Left colon (tissue), 2 donors: ENCODE measurements at regions not wholly inside any gene's neighbourhood (a gene's known extent, or its start where the extent isn't known, plus 50 kb on each side); places are given as distances from the start of the nearest gene placed in this dataset.

Experiments
- ATAC-seq: fragments of 200-7000 bp; cut with Tn5 transposase; one replicate; pipeline ENCODE4 v1.9.1; 2020; ENCODE audit warnings: mild to moderate bottlenecking, moderate library complexity
- DNase-seq, 2 donors: peaks; one replicate each; pipeline ENCODE4 v3.0.0-alpha.2; 2020
- intact Hi-C, 2 donors: fragments of 100-400 bp; cut with DNase I in 1 of 2; cut with micrococcal nuclease in 1 of 2; formaldehyde crosslinking; loops; one replicate each; pipeline versions ENCODE4 v1.11.2 to v1.14.0; 2022; cut with DNase I, micrococcal nuclease
- donor health status: DM: no; HTN: no; CAD: no.
- donor health status: DM: yes; HTN: yes; CAD: no.

- DNase-seq = no peak
- intact Hi-C loops = no loop called here
- no peak for ATAC-seq
These were observed 359.6 kb upstream of the MC4R start for GRCh38 chr18:60732143-60732542.

GRCh38 chr18:60739212-60739611, 366.6 kb upstream of the MC4R start:
- DNase-seq = no peak
- intact Hi-C loops = no loop called here
- no peak for ATAC-seq

GRCh38 chr18:60740313-60740712, 367.7 kb upstream of the MC4R start:
- no peak for DNase-seq
- no peak for ATAC-seq
- intact Hi-C loops = no loop called here

- ATAC-seq (no peak), DNase-seq (no peak)
- intact Hi-C loops = no loop called here
These were observed 373.9 kb upstream of the MC4R start for GRCh38 chr18:60746491-60746890.

GRCh38 chr18:60746919-60747318, 374.3 kb upstream of the MC4R start:
- intact Hi-C loops = no loop called here
- ATAC-seq (no peak), DNase-seq (no peak)

- DNase-seq (no peak), ATAC-seq (no peak)
- intact Hi-C loops = no loop called here
These were observed 381.2 kb upstream of the MC4R start for GRCh38 chr18:60753753-60754152.

GRCh38 chr18:60754413-60755009, 381.9 kb upstream of the MC4R start:
- no peak for DNase-seq
- no peak for ATAC-seq
- intact Hi-C loops = no loop called here

GRCh38 chr18:60755134-60755533, 382.6 kb upstream of the MC4R start:
- no peak for DNase-seq
- no peak for ATAC-seq
- intact Hi-C loops = no loop called here

GRCh38 chr18:60775978-60776377, 403.4 kb upstream of the MC4R start:
- intact Hi-C loops = no loop called here
- DNase-seq (no peak), ATAC-seq (no peak)

- intact Hi-C loops = no loop called here
- no peak for DNase-seq
- no peak for ATAC-seq
These were observed 411.6 kb upstream of the MC4R start for GRCh38 chr18:60784161-60784560.

- intact Hi-C loops = no loop called here
- DNase-seq (no peak), ATAC-seq (no peak)
These were observed 422.2 kb upstream of the MC4R start for GRCh38 chr18:60794802-60795201.

GRCh38 chr18:60804415-60804814, 431.8 kb upstream of the MC4R start:
- no peak for ATAC-seq
- DNase-seq = no peak
- intact Hi-C loops = no loop called here

- intact Hi-C loops = no loop called here
- ATAC-seq = no peak
- DNase-seq = no peak
These were observed 437.4 kb upstream of the MC4R start for GRCh38 chr18:60809937-60810336.

- DNase-seq (no peak), ATAC-seq (no peak)
- intact Hi-C loops = no loop called here
These were observed 440.3 kb upstream of the MC4R start for GRCh38 chr18:60812921-60813320.

- intact Hi-C loops = no loop called here
- DNase-seq (no peak), ATAC-seq (no peak)
These were observed 453.8 kb upstream of the MC4R start for GRCh38 chr18:60826346-60826745.

GRCh38 chr18:60831971-60832370, 459.4 kb upstream of the MC4R start:
- no peak for ATAC-seq
- DNase-seq = no peak
- intact Hi-C loops = no loop called here

GRCh38 chr18:60838677-60839076, 466.1 kb upstream of the MC4R start:
- no peak for DNase-seq
- intact Hi-C loops = no loop called here
- ATAC-seq = no peak

GRCh38 chr18:60846396-60846795, 473.8 kb upstream of the MC4R start:
- no peak for ATAC-seq
- intact Hi-C loops = no loop called here
- DNase-seq = no peak

GRCh38 chr18:60847517-60847916, 474.9 kb upstream of the MC4R start:
- intact Hi-C loops = no loop called here
- no peak for DNase-seq
- ATAC-seq = no peak

- intact Hi-C loops = no loop called here
- ATAC-seq = no peak
- no peak for DNase-seq
These were observed 471.7 kb upstream of the CDH20 start for GRCh38 chr18:60861575-60861974.

- intact Hi-C loops = no loop called here
- ATAC-seq (no peak), DNase-seq (no peak)
These were observed 470.2 kb upstream of the CDH20 start for GRCh38 chr18:60862988-60863387.

GRCh38 chr18:60865801-60866200, 467.4 kb upstream of the CDH20 start:
- DNase-seq = no peak
- intact Hi-C loops = no loop called here

More at GRCh38 chr18:60865801-60866200, 467.4 kb upstream of the CDH20 start:
- no peak for ATAC-seq
